ENCODE measurements at regions not wholly inside any gene's neighbourhood (a gene's known extent, or its start where the extent isn't known, plus 50 kb on each side); places are given as distances from the start of the nearest gene placed in this dataset.

DNA sequence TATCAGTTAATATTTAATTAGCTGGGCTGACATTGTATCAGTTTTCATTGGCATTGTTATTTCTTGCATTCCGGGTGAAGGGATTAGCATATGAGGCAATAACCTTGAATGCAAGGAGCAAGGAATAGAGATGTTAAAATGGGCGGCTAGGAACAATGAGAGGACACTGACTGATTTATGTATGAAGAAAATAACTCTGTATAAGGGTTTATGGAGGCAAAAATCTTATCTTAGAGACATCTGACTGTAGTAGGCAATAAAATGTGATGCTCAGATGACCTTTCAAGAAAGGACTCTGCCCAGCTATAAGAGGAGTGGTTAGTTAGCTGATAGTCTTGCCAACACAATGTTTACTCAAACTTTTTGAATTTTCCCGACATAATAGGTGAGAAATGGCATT lies 158.3 kb downstream of the EFHB start:
- Histone ChIP-seq H3K9me3 (no peaks in the 10 kb centered on the region), H3K27ac (no peak overlapping the region), H3K27me3 (no peaks in the 10 kb centered on the region), H3K36me3 (no peaks in the 10 kb centered on the region), H3K4me1 (no peaks in the 10 kb centered on the region), H3K4me3 (replicated peaks in 1 of 3) (no peak overlapping the region)
- intact Hi-C loops (cut with DNase I) = no loop called here
- no peak for DNase-seq
- WGBS, 2 donors = 47 to 48% methylated on average over 3 of the region's 3 CpGs
- no peak for TF ChIP-seq CTCF (IDR thresholded peaks at IDR 0.05)
- TF ChIP-seq POLR2A (IDR thresholded peaks at IDR 0.05) = no peak

DNA sequence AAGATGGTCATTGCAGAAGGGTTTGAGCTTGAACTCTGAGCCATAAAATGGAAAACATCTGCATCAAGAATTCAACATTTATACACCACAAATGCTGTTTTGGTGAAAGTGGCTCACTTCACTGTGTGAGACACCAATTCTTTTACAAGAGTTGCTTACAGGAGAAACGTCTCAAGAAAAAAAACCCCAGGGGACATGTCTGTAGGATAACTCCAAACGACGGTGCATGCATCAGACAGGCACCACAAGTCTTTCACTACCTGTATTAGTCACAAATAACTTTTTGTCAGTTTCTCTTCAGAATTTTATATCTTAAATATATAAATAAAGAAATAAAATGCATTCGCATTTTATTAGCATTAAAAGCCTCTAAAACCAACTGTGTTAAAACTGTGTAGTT lies 164.3 kb downstream of the EFHB start:
- intact Hi-C loops (cut with DNase I) = no loop called here
- Histone ChIP-seq H3K36me3 (no peaks in the 10 kb centered on the region), H3K4me3 (replicated peaks in 1 of 3) (no peak overlapping the region), H3K27me3 (no peaks in the 10 kb centered on the region), H3K27ac (no peak overlapping the region), H3K9me3 (no peaks in the 10 kb centered on the region), H3K4me1 (no peaks in the 10 kb centered on the region)
- WGBS, 2 donors = 63 to 66% methylated on average over 4 of the region's 4 CpGs
- no peak for TF ChIP-seq POLR2A (IDR thresholded peaks at IDR 0.05)
- no peak for TF ChIP-seq CTCF (IDR thresholded peaks at IDR 0.05)
- no peak for DNase-seq

DNA sequence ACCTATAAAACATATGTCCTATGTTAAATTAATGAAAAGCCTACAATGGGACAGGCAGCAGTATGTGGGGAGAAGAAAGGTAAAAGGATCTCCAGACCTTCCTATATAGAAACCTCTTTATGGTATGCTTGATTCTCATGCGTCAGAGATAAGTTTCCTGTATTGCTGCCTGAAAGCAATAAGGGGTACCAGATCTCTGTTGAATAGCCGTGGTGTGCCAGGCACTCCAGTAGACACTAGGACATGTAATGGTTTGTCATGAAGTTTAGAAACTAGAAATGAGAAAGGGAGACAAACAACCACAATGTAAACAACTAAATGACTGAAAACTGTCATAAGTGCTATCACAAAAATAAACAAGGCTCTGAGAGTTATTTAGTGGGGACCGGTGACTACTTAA lies 168.1 kb downstream of the EFHB start:
- intact Hi-C loops (cut with DNase I) = no loop called here
- H3K27ac ChIP-seq = no peak overlapping the region
- no peak overlapping the region for H3K4me3 ChIP-seq (replicated peaks in 1 of 3)
- no peaks in the 10 kb centered on the region for H3K36me3 ChIP-seq
- no peak for DNase-seq
- no peaks in the 10 kb centered on the region for H3K4me1 ChIP-seq
- no peaks in the 10 kb centered on the region for H3K27me3 ChIP-seq
- WGBS, 2 donors = 31 to 44% methylated on average over 3 of the region's 3 CpGs
- no peak for TF ChIP-seq POLR2A (IDR thresholded peaks at IDR 0.05)
- no peak for TF ChIP-seq CTCF (IDR thresholded peaks at IDR 0.05)
- no peaks in the 10 kb centered on the region for H3K9me3 ChIP-seq

- no peaks in the 10 kb centered on the region for H3K4me1 ChIP-seq
- no peaks in the 10 kb centered on the region for H3K36me3 ChIP-seq
- H3K27ac ChIP-seq = no peak overlapping the region
- intact Hi-C loops (cut with DNase I) = no loop called here
- H3K27me3 ChIP-seq = no peaks in the 10 kb centered on the region
- no peak for TF ChIP-seq CTCF (IDR thresholded peaks at IDR 0.05)
- TF ChIP-seq POLR2A (IDR thresholded peaks at IDR 0.05) = no peak
- DNase-seq = no peak
- no peaks in the 10 kb centered on the region for H3K9me3 ChIP-seq
- H3K4me3 ChIP-seq (replicated peaks in 1 of 3) = no peak overlapping the region
Observed at GRCh38 chr3:19757773-19758172, 176.2 kb downstream of the EFHB start.

DNA sequence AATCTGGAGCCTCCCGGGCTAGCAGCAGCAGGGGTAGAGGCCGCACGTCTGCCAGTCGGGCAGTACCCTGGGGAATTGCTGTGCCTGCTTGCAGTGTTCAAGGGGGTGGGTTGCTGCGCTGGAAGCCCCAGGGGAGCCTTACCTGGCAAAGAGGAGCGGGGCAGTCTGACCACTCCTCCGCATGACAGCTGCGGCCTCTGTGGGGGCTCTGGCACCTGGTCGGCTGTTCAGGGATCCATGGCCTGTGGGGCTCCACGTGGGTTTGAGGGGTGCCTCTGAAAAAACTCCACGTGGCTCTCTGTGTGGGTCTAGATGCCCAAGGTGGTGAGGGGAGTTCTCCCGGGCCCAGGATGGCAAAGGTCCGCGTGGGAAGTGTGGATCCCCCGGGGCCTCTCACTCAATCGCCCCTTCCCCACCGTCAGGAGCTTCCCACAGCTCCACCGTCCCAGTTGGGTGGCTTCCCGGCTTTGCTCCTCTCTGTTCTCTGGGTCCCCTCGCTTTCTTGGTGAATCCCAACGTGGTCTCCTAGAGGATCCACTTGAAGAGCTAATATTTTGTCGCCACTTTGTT lies 184.5 kb downstream of the EFHB start:
- intact Hi-C loops (cut with DNase I) = no loop called here
- no peak for DNase-seq
- TF ChIP-seq POLR2A (IDR thresholded peaks at IDR 0.05) = no peak
- no peak for TF ChIP-seq CTCF (IDR thresholded peaks at IDR 0.05)

More for the DNA sequence above, 184.5 kb downstream of the EFHB start:
- Histone ChIP-seq H3K36me3 (no peaks in the 10 kb centered on the region), H3K27me3 (no peaks in the 10 kb centered on the region), H3K9me3 (no peaks in the 10 kb centered on the region), H3K4me1 (no peaks in the 10 kb centered on the region), H3K4me3 (replicated peaks in 1 of 3) (no peak overlapping the region), H3K27ac (no peak overlapping the region)
- 89 to 91% methylated on average over 20 to 22 of the region's 22 CpGs for WGBS, 2 donors
